ENCODE measurements at regions not wholly inside any gene's neighbourhood (a gene's known extent, or its start where the extent isn't known, plus 50 kb on each side); places are given as distances from the start of the nearest gene placed in this dataset.

- DNase-seq, result no peak
Observed at GRCh38 chr3:5429517-5429890, 242.0 kb downstream of the EDEM1 start.

- no peak for DNase-seq
Observed at GRCh38 chr3:5430701-5431100, 243.2 kb downstream of the EDEM1 start.

- no peak for DNase-seq
Observed at GRCh38 chr3:5431146-5431545, 243.6 kb downstream of the EDEM1 start.

- no peak for DNase-seq
Observed at GRCh38 chr3:5431811-5432378, 244.4 kb downstream of the EDEM1 start.

- no peak for DNase-seq
Observed at GRCh38 chr3:5437296-5437782, 249.8 kb downstream of the EDEM1 start.

GRCh38 chr3:5437783-5438323 lies 250.3 kb downstream of the EDEM1 start:
- DNase-seq, result no peak

- DNase-seq, result no peak
Observed at GRCh38 chr3:5441401-5441800, 253.9 kb downstream of the EDEM1 start.

- no peak for DNase-seq
Observed at GRCh38 chr3:5442106-5442785, 254.7 kb downstream of the EDEM1 start.

GRCh38 chr3:5442786-5443138 lies 255.3 kb downstream of the EDEM1 start:
- no peak for DNase-seq

GRCh38 chr3:5444253-5444652 lies 256.7 kb downstream of the EDEM1 start:
- no peak for DNase-seq

- DNase-seq, result no peak
Observed at GRCh38 chr3:5445676-5446201, 258.2 kb downstream of the EDEM1 start.

GRCh38 chr3:5448246-5448645 lies 260.7 kb downstream of the EDEM1 start:
- DNase-seq, result no peak

GRCh38 chr3:5448816-5449215 lies 261.3 kb downstream of the EDEM1 start:
- no peak for DNase-seq

GRCh38 chr3:5456199-5456598 lies 268.7 kb downstream of the EDEM1 start:
- no peak for DNase-seq

GRCh38 chr3:5458526-5458925 lies 271.0 kb downstream of the EDEM1 start:
- no peak for DNase-seq

GRCh38 chr3:5462086-5462485 lies 274.6 kb downstream of the EDEM1 start:
- DNase-seq, result no peak

- DNase-seq, result no peak
Observed at GRCh38 chr3:5463991-5464390, 276.5 kb downstream of the EDEM1 start.

GRCh38 chr3:5464649-5465048 lies 277.1 kb downstream of the EDEM1 start:
- no peak for DNase-seq

- DNase-seq, result no peak
Observed at GRCh38 chr3:5465183-5465582, 277.7 kb downstream of the EDEM1 start.

GRCh38 chr3:5466065-5466464 lies 278.6 kb downstream of the EDEM1 start:
- no peak for DNase-seq

GRCh38 chr3:5466717-5467116 lies 279.2 kb downstream of the EDEM1 start:
- DNase-seq, result no peak

GRCh38 chr3:5473471-5473870 lies 286.0 kb downstream of the EDEM1 start:
- no peak for DNase-seq

- no peak for DNase-seq
Observed at GRCh38 chr3:5476403-5476802, 288.9 kb downstream of the EDEM1 start.

- no peak for DNase-seq
Observed at GRCh38 chr3:5479229-5479799, 291.8 kb downstream of the EDEM1 start.
